NCI-H1048 (cell line): ENCODE measurements at regions not wholly inside any gene's neighbourhood (a gene's known extent, or its start where the extent isn't known, plus 50 kb on each side); places are given as distances from the start of the nearest gene placed in this dataset.
"Not testable (repeated sequence)": the region's sequence is repeated elsewhere in the genome, so short reads cannot be mapped to it uniquely, and the experiment has no call there.

Experiments used
- DNase-seq: peaks from one replicate; lab custom pipeline; 2025; lab: John Stamatoyannopoulos, UW

GRCh38 chr21:9943639-9944038 is 577.7 kb upstream of the TPTE start:
- not testable (repeated sequence) for DNase-seq

DNA sequence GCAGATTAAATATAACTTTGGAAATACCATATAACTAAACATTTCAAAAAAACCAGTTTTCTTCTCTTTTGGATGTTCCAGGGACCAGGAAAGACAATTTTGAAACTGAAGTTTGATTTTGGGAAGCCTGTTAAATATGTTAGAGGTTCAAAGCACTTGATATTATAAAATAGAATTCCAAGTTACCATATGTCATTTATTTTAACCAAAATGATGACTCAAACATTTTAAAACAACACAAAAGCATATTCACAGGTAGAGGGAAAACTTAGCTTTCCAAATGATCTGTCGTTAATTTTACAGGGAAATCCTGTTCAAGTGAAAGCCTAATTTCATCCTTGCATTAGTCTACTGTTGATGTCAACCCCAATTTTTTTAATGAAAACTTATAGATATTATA is 575.3 kb upstream of the TPTE start:
- DNase-seq: not testable (repeated sequence)

GRCh38 chr21:9949510-9950289 is 571.7 kb upstream of the TPTE start:
- not testable (repeated sequence) for DNase-seq

DNA sequence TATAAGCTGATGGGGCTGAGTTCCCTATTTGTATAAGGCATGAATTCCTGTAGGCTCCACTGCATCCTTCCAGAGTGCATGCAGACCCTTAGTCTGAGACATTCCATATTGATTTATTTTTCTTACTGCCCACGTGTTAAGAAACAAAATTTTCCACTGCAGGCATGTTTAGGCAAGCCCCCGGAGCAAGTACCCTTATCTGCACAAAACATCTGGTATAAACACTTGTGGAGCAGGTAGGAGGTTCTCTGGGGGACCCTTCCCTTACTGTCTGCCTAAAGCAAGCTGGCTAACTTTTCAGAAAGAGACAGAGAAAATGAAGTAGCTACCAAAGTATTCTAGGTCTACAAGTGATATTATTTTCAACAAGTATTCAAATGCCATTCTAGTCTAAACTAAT is 571.0 kb upstream of the TPTE start:
- DNase-seq: not testable (repeated sequence)

GRCh38 chr21:9958791-9959190 is 562.6 kb upstream of the TPTE start:
- not testable (repeated sequence) for DNase-seq

DNA sequence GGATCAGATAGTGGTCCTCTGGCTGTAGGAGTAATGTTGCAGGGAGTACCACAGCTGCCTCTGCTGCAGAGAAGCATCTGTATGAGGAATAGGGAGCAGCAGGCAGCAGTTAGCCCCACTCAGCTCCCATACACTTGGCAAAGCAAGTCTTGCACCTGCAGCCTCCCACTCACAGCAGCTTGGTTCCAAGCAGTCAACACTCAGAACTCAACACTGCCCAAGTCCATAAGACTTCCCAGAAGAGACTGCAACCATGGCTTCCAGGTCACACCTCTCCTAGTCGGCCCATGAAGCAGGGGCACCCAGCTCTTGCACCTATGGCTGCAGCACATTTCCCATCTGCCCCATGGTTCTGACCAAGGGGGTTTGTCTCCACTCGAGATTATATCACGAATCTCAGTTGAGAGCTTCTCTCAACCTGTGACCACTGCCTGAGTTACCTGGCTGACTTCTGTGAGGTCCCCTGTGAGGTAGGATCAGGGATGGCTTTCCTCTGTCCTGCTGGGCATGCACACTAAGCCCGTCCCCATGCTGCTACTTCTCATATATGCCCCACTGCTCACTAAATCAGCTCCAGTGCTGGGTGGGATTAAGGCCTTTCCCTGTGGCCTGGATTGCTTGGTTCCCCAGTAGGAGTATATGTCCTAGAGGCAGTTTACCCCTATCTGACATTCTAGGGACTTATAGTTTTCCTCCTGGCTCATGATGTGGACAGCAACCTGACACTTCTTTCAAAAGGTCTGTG is 562.0 kb upstream of the TPTE start:
- not testable (repeated sequence) for DNase-seq

GRCh38 chr21:9969399-9969798 is 552.0 kb upstream of the TPTE start:
- not testable (repeated sequence) for DNase-seq

- not testable (repeated sequence) for DNase-seq
Measured at GRCh38 chr21:9972018-9972417, 549.4 kb upstream of the TPTE start.

DNA sequence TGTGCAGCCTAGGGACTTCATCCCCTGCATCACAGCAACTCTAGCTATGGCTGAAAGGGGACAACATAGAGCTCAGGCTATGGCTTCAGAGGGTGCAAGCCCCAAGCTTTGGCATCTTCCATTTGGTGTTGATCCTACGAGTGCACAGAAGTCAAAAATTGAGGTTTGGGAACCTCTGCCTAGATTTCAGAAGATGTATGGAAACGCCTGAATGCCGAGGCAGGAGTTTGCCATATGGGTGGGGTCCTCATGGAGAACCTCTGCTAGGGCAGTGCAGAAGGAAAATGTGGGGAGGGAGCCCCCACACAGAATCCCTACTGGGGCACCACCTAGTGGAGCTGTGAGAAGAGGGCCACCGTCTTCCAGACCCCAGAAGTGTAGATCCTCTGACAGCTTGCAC is 543.0 kb upstream of the TPTE start:
- not testable (repeated sequence) for DNase-seq

- DNase-seq: not testable (repeated sequence)
Measured at GRCh38 chr21:9997507-9997906, 523.9 kb upstream of the TPTE start.

GRCh38 chr21:10002762-10003313 is 518.5 kb upstream of the TPTE start:
- DNase-seq: not testable (repeated sequence)

DNA sequence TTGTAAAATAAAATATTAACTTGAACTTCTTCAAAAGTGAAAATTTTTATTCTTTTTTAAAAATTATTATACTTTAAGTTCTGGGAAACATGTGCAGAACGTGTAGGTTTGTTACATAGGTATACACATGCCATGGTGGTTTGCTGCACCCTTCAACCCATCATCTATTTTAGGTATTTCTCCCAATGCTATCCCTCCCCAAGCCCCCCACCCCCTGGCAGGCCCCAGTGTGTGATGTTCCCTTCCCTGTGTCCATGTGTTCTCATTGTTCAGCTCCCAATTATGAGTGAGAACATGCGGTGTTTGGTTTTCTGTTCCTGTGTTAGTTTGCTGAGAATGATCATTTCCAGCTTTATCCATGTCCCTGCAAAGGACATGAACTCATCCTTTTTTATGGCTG is 515.6 kb upstream of the TPTE start:
- not testable (repeated sequence) for DNase-seq

- not testable (repeated sequence) for DNase-seq
Measured at GRCh38 chr21:10016991-10017390, 504.4 kb upstream of the TPTE start.

GRCh38 chr21:10017757-10018156 is 503.6 kb upstream of the TPTE start:
- not testable (repeated sequence) for DNase-seq

- DNase-seq: not testable (repeated sequence)
Measured at GRCh38 chr21:10021462-10021861, 499.9 kb upstream of the TPTE start.

- DNase-seq: not testable (repeated sequence)
Measured at GRCh38 chr21:10022745-10023144, 498.6 kb upstream of the TPTE start.
